Upper lobe of left lung (tissue), 6 donors: ENCODE measurements at regions not wholly inside any gene's neighbourhood (a gene's known extent, or its start where the extent isn't known, plus 50 kb on each side); places are given as distances from the start of the nearest gene placed in this dataset.

Experiments used
- ATAC-seq, 2 donors: fragments of 200-7000 bp; cut with Tn5 transposase; one replicate each; pipeline ENCODE4 v1.9.1; 2022; ENCODE audit warnings: mild to moderate bottlenecking in 2 of 2, moderate library complexity in 2 of 2; ENCODE audit not compliant: low FRiP score in 2 of 2
- DNase-seq, 2 donors: peaks; one replicate each; pipeline ENCODE4 v3.0.0-alpha.2; 2019 to 2020
- H3K27ac ChIP-seq, 4 donors: fragments of 200-600 bp; sonication (generic); one replicate each; pipeline ENCODE4 v1.5.1; 2016 to 2019
- H3K27me3 ChIP-seq, 4 donors: fragments of 200-600 bp; sonication (generic); one replicate each; pipeline ENCODE4 v1.5.1; 2017 to 2019
- H3K36me3 ChIP-seq, 4 donors: fragments of 200-600 bp; sonication (generic); one replicate each; pipeline ENCODE4 v1.5.1; 2016 to 2019
- H3K4me1 ChIP-seq, 4 donors: fragments of 200-600 bp; sonication (generic); one replicate each; pipeline ENCODE4 v1.5.1; 2018 to 2019
- H3K4me3 ChIP-seq, 4 donors: fragments of 200-600 bp; sonication (generic); one replicate each; pipeline ENCODE4 v1.5.1; 2017 to 2019; ENCODE audit warnings: mild to moderate bottlenecking in 2 of 4, moderate library complexity in 1 of 4
- H3K9me3 ChIP-seq, 4 donors: fragments of 200-600 bp; sonication (generic); one replicate each; pipeline ENCODE4 v1.5.1; 2018 to 2019
- CTCF ChIP-seq, 6 experiments: fragments of 450-650 bp in 4 of 6; fragments of 200-600 bp in 2 of 6; sonication (generic) in 2 of 6; IDR thresholded peaks; one replicate each; pipeline ENCODE4 v1.5.1; 2016 to 2019; ENCODE audit warnings: antibody characterized with exemption in 6 of 6
- EP300 ChIP-seq, 4 donors: sonication (generic); formaldehyde crosslinking; IDR thresholded peaks; one replicate each; pipeline ENCODE4 v1.5.1; 2017; ENCODE audit warnings: antibody characterized with exemption in 4 of 4, control low read depth in 2 of 4
- POLR2A ChIP-seq, 4 donors: fragments of 450-650 bp; IDR thresholded peaks; one replicate each; pipeline ENCODE4 v1.5.1; 2016 to 2017; ENCODE audit warnings: antibody characterized with exemption in 4 of 4, mild to moderate bottlenecking in 2 of 4
- POLR2AphosphoS5 ChIP-seq, 2 donors: sonication (generic); formaldehyde crosslinking; IDR thresholded peaks; one replicate each; pipeline ENCODE4 v1.5.1; 2017; ENCODE audit warnings: antibody characterized with exemption in 2 of 2
- WGBS, 2 donors: methylation state at CpG; one replicate each; pipeline ENCODE4 v1.1.5; 2017 to 2018; 5-methylcytosine and 5-hydroxymethylcytosine counted together
- donor health status: DM: no; HTN: no; CAD: no; lungs with moderate emphysema.
- donor health status: DM: no; HTN: yes; CAD: no; lungs with severe emphysema.

GRCh38 chr16:79969458-79969857 is 368.9 kb upstream of the MAF start:
- Histone ChIP-seq H3K27me3 (no peaks in the 10 kb centered on the region), H3K4me1 (no peaks in the 10 kb centered on the region), H3K27ac (no peak overlapping the region), H3K9me3 (no peaks in the 10 kb centered on the region), H3K36me3 (no peaks in the 10 kb centered on the region), H3K4me3 (no peak overlapping the region)
- no peak for ATAC-seq
- no peak for DNase-seq
- WGBS, 2 donors, result 95 to 97% methylated on average over 5 of the region's 5 CpGs
- no peak for TF ChIP-seq POLR2A (IDR thresholded peaks at IDR 0.05)
- no peak for TF ChIP-seq POLR2AphosphoS5 (IDR thresholded peaks at IDR 0.05)
- no peak for TF ChIP-seq CTCF (IDR thresholded peaks at IDR 0.05)
- TF ChIP-seq EP300 (IDR thresholded peaks at IDR 0.05), result no peak

DNA sequence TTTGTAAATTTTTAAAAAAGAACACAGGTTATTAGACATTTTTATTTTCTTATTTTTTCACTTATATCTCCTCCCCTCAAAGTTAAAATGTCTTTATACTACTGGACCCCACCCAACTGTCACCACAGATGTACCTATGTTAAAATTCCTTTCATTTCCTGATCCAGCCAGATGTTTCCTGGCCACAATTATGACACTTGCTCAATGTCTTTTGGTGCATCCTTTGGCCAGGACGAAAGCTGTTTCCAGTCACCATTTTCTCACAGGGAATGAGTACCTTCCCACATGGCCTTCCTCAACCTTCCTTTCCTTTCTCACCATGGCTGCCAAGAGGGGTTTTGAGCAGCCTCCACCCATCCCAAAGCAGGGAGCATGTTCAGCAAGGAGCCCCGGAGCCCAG is 365.7 kb upstream of the MAF start:
- DNase-seq (no peak), ATAC-seq (no peak)
- TF ChIP-seq CTCF (IDR thresholded peaks at IDR 0.05), result no peak
- Histone ChIP-seq H3K4me1 (no peaks in the 10 kb centered on the region), H3K4me3 (no peak overlapping the region), H3K9me3 (no peaks in the 10 kb centered on the region), H3K27me3 (no peaks in the 10 kb centered on the region), H3K27ac (no peak overlapping the region), H3K36me3 (no peaks in the 10 kb centered on the region)
- 53 to 69% methylated on average over 2 of the region's 2 CpGs for WGBS, 2 donors

GRCh38 chr16:79965718-79966117 is 365.2 kb upstream of the MAF start:
- no peak for DNase-seq

GRCh38 chr16:79964104-79964503 is 363.6 kb upstream of the MAF start:
- no peaks in the 10 kb centered on the region for H3K4me1 ChIP-seq
- no peaks in the 10 kb centered on the region for H3K9me3 ChIP-seq
- H3K27ac ChIP-seq, result no peak overlapping the region
- DNase-seq, result no peak
- H3K4me3 ChIP-seq, result no peak overlapping the region
- no peak for ATAC-seq
- no peak for TF ChIP-seq CTCF (IDR thresholded peaks at IDR 0.05)
- H3K36me3 ChIP-seq, result no peaks in the 10 kb centered on the region
- WGBS, 2 donors, result 14 to 33% methylated on average over 1 of the region's 1 CpG
- H3K27me3 ChIP-seq, result no peaks in the 10 kb centered on the region

More at GRCh38 chr16:79965718-79966117, 365.2 kb upstream of the MAF start:
- 66 to 76% methylated on average over 3 of the region's 3 CpGs for WGBS, 2 donors
- Histone ChIP-seq H3K27me3 (no peaks in the 10 kb centered on the region), H3K36me3 (no peaks in the 10 kb centered on the region), H3K4me1 (no peaks in the 10 kb centered on the region), H3K4me3 (no peak overlapping the region), H3K27ac (no peak overlapping the region), H3K9me3 (no peaks in the 10 kb centered on the region)
- TF ChIP-seq POLR2A (IDR thresholded peaks at IDR 0.05) (no peak), EP300 (IDR thresholded peaks at IDR 0.05) (no peak), CTCF (IDR thresholded peaks at IDR 0.05) (no peak), POLR2AphosphoS5 (IDR thresholded peaks at IDR 0.05) (no peak)
- no peak for ATAC-seq

DNA sequence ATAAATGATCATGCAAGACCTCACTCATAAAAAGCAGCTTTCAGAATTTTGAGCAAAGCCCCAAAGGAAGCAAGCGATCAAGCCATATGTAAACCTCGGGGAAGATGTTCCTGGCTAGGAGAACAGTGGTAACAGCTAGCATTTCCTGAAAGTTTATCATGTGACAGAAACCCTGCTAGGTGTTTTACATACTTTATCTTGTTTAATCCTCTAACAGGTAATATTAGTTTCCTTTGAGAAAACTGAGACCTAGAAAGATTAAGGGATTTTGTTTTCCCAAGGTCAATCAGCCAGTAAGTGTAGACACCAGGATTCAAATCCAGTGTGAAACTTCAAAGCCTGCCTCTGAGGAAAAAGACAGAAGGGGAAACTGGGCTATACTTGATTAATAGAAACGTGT is 362.4 kb upstream of the MAF start:
- Histone ChIP-seq H3K9me3 (no peaks in the 10 kb centered on the region), H3K36me3 (no peaks in the 10 kb centered on the region), H3K4me3 (no peak overlapping the region), H3K27ac (no peak overlapping the region), H3K4me1 (no peaks in the 10 kb centered on the region), H3K27me3 (no peaks in the 10 kb centered on the region)
- 51 to 57% methylated on average over 3 of the region's 3 CpGs for WGBS, 2 donors
- TF ChIP-seq POLR2A (IDR thresholded peaks at IDR 0.05) (no peak), CTCF (IDR thresholded peaks at IDR 0.05) (no peak), EP300 (IDR thresholded peaks at IDR 0.05) (no peak), POLR2AphosphoS5 (IDR thresholded peaks at IDR 0.05) (no peak)
- DNase-seq (no peak), ATAC-seq (no peak)
